Lower leg skin (tissue), 3 donors: ENCODE measurements at regions not wholly inside any gene's neighbourhood (a gene's known extent, or its start where the extent isn't known, plus 50 kb on each side); places are given as distances from the start of the nearest gene placed in this dataset.

Source experiments
- CTCF ChIP-seq, 3 donors: fragments of 450-650 bp; IDR thresholded peaks; one replicate each; pipeline ENCODE4 v1.5.1; 2016; ENCODE audit warnings: antibody characterized with exemption in 3 of 3, mild to moderate bottlenecking in 3 of 3, moderate library complexity in 2 of 3
- POLR2A ChIP-seq, 2 donors: fragments of 450-650 bp; IDR thresholded peaks; one replicate each; pipeline ENCODE4 v1.6.1; 2016 to 2017; ENCODE audit warnings: antibody characterized with exemption in 2 of 2, mild to moderate bottlenecking in 1 of 2, moderate library complexity in 1 of 2

GRCh38 chr2:7744827-7745226, 827.6 kb downstream of the RNF144A start:
- no peak for TF ChIP-seq CTCF (IDR thresholded peaks at IDR 0.05)
- TF ChIP-seq POLR2A (IDR thresholded peaks at IDR 0.05), result no peak
